Endothelial cell of umbilical vein (primary cell): ENCODE measurements at regions not wholly inside any gene's neighbourhood (a gene's known extent, or its start where the extent isn't known, plus 50 kb on each side); places are given as distances from the start of the nearest gene placed in this dataset.

ENCODE experiments used
- BruUV-seq: library from RNA; stranded (reverse); fragments of 400-500 nt; replicated peaks from 2 replicates; lab custom pipeline; 2021; lab: Mats Ljungman, UMichigan
- CTCF ChIA-PET: fragments of 300-600, 350-600 bp; sonication (Branson Sonifier 250); formaldehyde crosslinking; loops from one replicate; lab custom pipeline; 2021; ENCODE audit warnings: antibody characterized with exemption, inconsistent platforms; lab: Charles Lee
- POLR2A ChIA-PET: fragments of 300-600, 350-600 bp; sonication (Branson Sonifier 250); formaldehyde crosslinking; loops from one replicate; lab custom pipeline; 2021; ENCODE audit warnings: antibody characterized with exemption, inconsistent platforms; lab: Charles Lee
- DNase-seq: peaks from one replicate; pipeline ENCODE4 v3.0.0-alpha.2; 2011; ENCODE audit warnings: low read depth, low spot score
- FAIRE-seq: peaks from 2 replicates; lab custom pipeline; 2011; peaks lifted over from hg19 to GRCh38; lab: Jason Lieb, UNC
- H2AFZ ChIP-seq: 2 replicates; pipeline ENCODE4 v1.6.0; 2012; ENCODE audit warnings: low read depth, low read length, control low read depth, inconsistent platforms
- H3K27ac ChIP-seq: 2 replicates; pipeline ENCODE4 v1.5.1; 2011; ENCODE audit warnings: low read depth, mild to moderate bottlenecking, control low read depth, low read length, moderate library complexity; ENCODE audit not compliant: insufficient read depth
- H3K27me3 ChIP-seq, 2 experiments: 2 replicates each; pipeline versions ENCODE4 v1.6.0 to v1.6.1; 2011; ENCODE audit warnings: low read length in 2 of 2, mixed read lengths in 1 of 2; ENCODE audit not compliant: control insufficient read depth in 2 of 2, insufficient read depth in 2 of 2
- H3K36me3 ChIP-seq, 2 experiments: 2 replicates in 1 of 2; 3 replicates in 1 of 2; pipeline ENCODE4 v1.5.1; 2011; ENCODE audit warnings: low read length in 2 of 2, mild to moderate bottlenecking in 1 of 2, moderate library complexity in 1 of 2; ENCODE audit not compliant: control insufficient read depth in 2 of 2, insufficient read depth in 2 of 2; ENCODE audit errors: extremely low read depth in 1 of 2
- H3K4me1 ChIP-seq: 3 replicates; pipeline ENCODE4 v1.5.1; 2011; ENCODE audit warnings: mild to moderate bottlenecking, low read length; ENCODE audit not compliant: control insufficient read depth, insufficient read depth; ENCODE audit errors: extremely low read depth
- H3K4me2 ChIP-seq: 2 replicates; pipeline ENCODE4 v1.6.1; 2011; ENCODE audit warnings: low read length, control low read depth, mixed read lengths; ENCODE audit not compliant: insufficient read depth
- H3K4me3 ChIP-seq, 3 experiments: fragments of 200-600 bp in 1 of 3; sonication (generic), shearing (Covaris generic) in 1 of 3; replicated peaks in 1 of 3; 2 replicates each; pipeline ENCODE4 v1.5.1; 2011 to 2016; ENCODE audit warnings: control low read depth in 3 of 3, low read length in 3 of 3, mild to moderate bottlenecking in 2 of 3, inconsistent platforms in 1 of 3, low read depth in 1 of 3, moderate library complexity in 1 of 3; ENCODE audit not compliant: insufficient read depth in 1 of 3
- H3K79me2 ChIP-seq: 2 replicates; pipeline ENCODE4 v1.6.0; 2012; ENCODE audit warnings: low read length, inconsistent platforms; ENCODE audit not compliant: control insufficient read depth, insufficient read depth
- H3K9ac ChIP-seq: replicated peaks from 2 replicates; pipeline ENCODE3; 2011; ENCODE audit warnings: low read length, control low read depth; ENCODE audit not compliant: insufficient read depth; ENCODE audit errors: extremely low read depth
- H3K9me1 ChIP-seq: replicated peaks from 3 replicates; pipeline ENCODE4 v1.6.0; 2011; ENCODE audit warnings: mild to moderate bottlenecking, low read length; ENCODE audit not compliant: control insufficient read depth, insufficient read depth; ENCODE audit errors: extremely low read depth
- H3K9me3 ChIP-seq: replicated peaks from 2 replicates; pipeline ENCODE4 v1.5.1; 2012; ENCODE audit warnings: low read length, inconsistent platforms; ENCODE audit not compliant: control insufficient read depth, insufficient read depth
- H4K20me1 ChIP-seq: replicated peaks from 2 replicates; pipeline ENCODE3; 2011; ENCODE audit warnings: mild to moderate bottlenecking, low read length; ENCODE audit not compliant: control insufficient read depth, insufficient read depth; ENCODE audit errors: extremely low read depth
- EZH2 ChIP-seq: IDR thresholded peaks from 2 replicates; pipeline ENCODE4 v1.6.1; 2012; ENCODE audit warnings: borderline replicate concordance, low read depth, mild to moderate bottlenecking, moderate library complexity, low read length, inconsistent platforms; ENCODE audit not compliant: severe bottlenecking
- FOS ChIP-seq: IDR thresholded peaks from 2 replicates; pipeline ENCODE4 v1.6.1; 2011; ENCODE audit warnings: mild to moderate bottlenecking, low read length, moderate library complexity, borderline replicate concordance; ENCODE audit not compliant: insufficient read depth
- GATA2 ChIP-seq: IDR thresholded peaks from 2 replicates; pipeline ENCODE4 v1.7.0; 2011; ENCODE audit warnings: low read depth, mild to moderate bottlenecking, moderate library complexity, mixed read lengths, low read length; ENCODE audit not compliant: insufficient read length, insufficient read depth
- JUN ChIP-seq: IDR thresholded peaks from 2 replicates; pipeline ENCODE4 v1.6.1; 2011; ENCODE audit warnings: borderline replicate concordance, low read depth; ENCODE audit not compliant: insufficient read length, insufficient read depth
- MYC ChIP-seq: IDR thresholded peaks from one replicate; pipeline ENCODE4 v1.6.1; 2011; ENCODE audit warnings: mild to moderate bottlenecking, low read depth, low read length
- POLR2A ChIP-seq: IDR thresholded peaks from 2 replicates; pipeline ENCODE4 v1.6.1; 2012; ENCODE audit warnings: low read depth, mild to moderate bottlenecking, control low read depth, low read length
- POLR2AphosphoS5 ChIP-seq: IDR thresholded peaks from 2 replicates; pipeline ENCODE4 v1.6.1; 2012; ENCODE audit warnings: low read depth, mild to moderate bottlenecking, control low read depth, low read length, moderate library complexity; ENCODE audit not compliant: insufficient read depth
- dilution Hi-C: fragments of 300-500 bp; cut with MboI; formaldehyde crosslinking; loops from one replicate; pipeline ENCODE4 v1.15.0; 2019; ENCODE audit warnings: low sequenced_read_pairs; ENCODE audit not compliant: extremely low pct_ligation_motif_present
- intact Hi-C: fragments of 100-400 bp; cut with micrococcal nuclease; formaldehyde crosslinking; loops from one replicate; pipeline ENCODE4 v1.10.0; 2022
- TF ChIP-seq, protein P1 (sequence below): IDR thresholded peaks from 2 replicates; pipeline ENCODE4 v1.6.1; 2011; ENCODE audit not compliant: insufficient read depth, insufficient read length
- TF ChIP-seq, protein P2 (sequence below), 2 donors: IDR thresholded peaks; 1 replicate in 1 of 2; 2 replicates in 1 of 2; pipeline ENCODE4 v1.5.1; 2011; ENCODE audit warnings: low read length in 2 of 2, mild to moderate bottlenecking in 2 of 2, moderate library complexity in 2 of 2, control low read depth in 1 of 2, inconsistent platforms in 1 of 2, low read depth in 1 of 2; ENCODE audit not compliant: insufficient read depth in 1 of 2; ENCODE audit errors: extremely low read depth in 1 of 2

DNA sequence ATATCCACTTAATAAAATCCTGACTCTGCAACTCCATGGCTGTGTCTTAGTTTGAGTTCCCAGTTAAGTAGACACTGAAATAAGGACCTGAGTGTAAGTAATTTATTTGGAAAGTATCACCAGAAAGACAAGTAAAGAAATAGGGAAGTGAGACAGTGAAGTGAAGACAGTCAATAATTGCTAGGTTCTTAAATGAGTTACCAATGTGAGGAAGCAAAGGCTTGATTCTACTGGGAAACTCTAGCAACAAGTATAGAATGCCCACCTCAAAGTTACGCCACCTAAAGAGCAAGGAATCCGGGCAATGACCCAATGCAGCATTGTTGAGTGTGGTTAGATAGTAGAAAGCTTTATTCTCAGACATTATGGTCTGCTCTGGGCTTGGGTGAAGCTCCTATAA, 383.9 kb downstream of the TLR4 start:
- FAIRE-seq (no peak), DNase-seq (no peak)
- Histone ChIP-seq H3K27ac (no peak overlapping the region), H3K9me1 (no peaks in the 10 kb centered on the region), H3K4me3 (no peak overlapping the region), H3K27me3 (no peaks in the 10 kb centered on the region), H2AFZ (no peak overlapping the region), H3K4me1 (no peaks in the 10 kb centered on the region), H3K9ac (no peak overlapping the region), H3K9me3 (peaks cover 2% of the 10 kb centered on the region), H4K20me1 (no peaks in the 10 kb centered on the region), H3K36me3 (no peaks in the 10 kb centered on the region), H3K79me2 (no peaks in the 10 kb centered on the region), H3K4me2 (no peak overlapping the region)
- ChIA-PET CTCF (no interaction called here), POLR2A (no interaction called here)
- intact Hi-C loops, result no loop called here
- dilution Hi-C loops, result no loop called here
- BruUV-seq, result no TSS peak
- TF ChIP-seq MYC (no peak), POLR2A (no peak), FOS (no peak), GATA2 (no peak)

DNA sequence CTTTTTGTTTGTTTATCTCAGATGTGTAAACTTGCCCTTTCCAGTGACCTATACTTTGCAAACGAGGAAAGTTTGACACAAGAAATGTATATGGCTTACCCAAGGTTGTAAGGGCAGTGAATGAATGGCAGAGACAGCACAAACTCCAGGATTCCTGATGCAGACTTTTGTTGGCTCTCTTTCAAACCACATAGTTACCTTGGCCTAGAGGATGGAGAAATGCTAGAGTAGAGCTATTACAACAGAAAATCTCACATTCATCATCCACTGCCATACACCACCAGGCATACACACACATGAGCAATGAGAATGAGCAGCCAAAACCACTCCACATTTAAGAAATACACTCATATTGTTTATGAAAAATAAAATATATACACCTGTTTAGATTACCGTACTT, 387.0 kb downstream of the TLR4 start:
- Histone ChIP-seq H2AFZ (no peak overlapping the region), H3K27me3 (no peaks in the 10 kb centered on the region), H3K79me2 (no peaks in the 10 kb centered on the region), H3K27ac (no peak overlapping the region), H4K20me1 (no peaks in the 10 kb centered on the region), H3K4me1 (no peaks in the 10 kb centered on the region), H3K4me2 (no peak overlapping the region), H3K4me3 (no peak overlapping the region), H3K36me3 (no peaks in the 10 kb centered on the region), H3K9ac (no peak overlapping the region), H3K9me1 (no peaks in the 10 kb centered on the region), H3K9me3 (peaks cover 2% of the 10 kb centered on the region)
- ChIA-PET CTCF (no interaction called here), POLR2A (no interaction called here)
- no TSS peak for BruUV-seq
- intact Hi-C loops, result no loop called here
- dilution Hi-C loops, result no loop called here
- FAIRE-seq (no peak), DNase-seq (no peak)
- TF ChIP-seq JUN (no peak), POLR2A (no peak), MYC (no peak), GATA2 (no peak), FOS (no peak), POLR2AphosphoS5 (no peak), EZH2 (no peak)
- TF ChIP-seq, protein P1, sequence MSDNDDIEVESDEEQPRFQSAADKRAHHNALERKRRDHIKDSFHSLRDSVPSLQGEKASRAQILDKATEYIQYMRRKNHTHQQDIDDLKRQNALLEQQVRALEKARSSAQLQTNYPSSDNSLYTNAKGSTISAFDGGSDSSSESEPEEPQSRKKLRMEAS, result no peak
- TF ChIP-seq, protein P2, sequence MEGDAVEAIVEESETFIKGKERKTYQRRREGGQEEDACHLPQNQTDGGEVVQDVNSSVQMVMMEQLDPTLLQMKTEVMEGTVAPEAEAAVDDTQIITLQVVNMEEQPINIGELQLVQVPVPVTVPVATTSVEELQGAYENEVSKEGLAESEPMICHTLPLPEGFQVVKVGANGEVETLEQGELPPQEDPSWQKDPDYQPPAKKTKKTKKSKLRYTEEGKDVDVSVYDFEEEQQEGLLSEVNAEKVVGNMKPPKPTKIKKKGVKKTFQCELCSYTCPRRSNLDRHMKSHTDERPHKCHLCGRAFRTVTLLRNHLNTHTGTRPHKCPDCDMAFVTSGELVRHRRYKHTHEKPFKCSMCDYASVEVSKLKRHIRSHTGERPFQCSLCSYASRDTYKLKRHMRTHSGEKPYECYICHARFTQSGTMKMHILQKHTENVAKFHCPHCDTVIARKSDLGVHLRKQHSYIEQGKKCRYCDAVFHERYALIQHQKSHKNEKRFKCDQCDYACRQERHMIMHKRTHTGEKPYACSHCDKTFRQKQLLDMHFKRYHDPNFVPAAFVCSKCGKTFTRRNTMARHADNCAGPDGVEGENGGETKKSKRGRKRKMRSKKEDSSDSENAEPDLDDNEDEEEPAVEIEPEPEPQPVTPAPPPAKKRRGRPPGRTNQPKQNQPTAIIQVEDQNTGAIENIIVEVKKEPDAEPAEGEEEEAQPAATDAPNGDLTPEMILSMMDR (IDR thresholded peaks at IDR 0.05; ENCODE audit: extremely low read depth in 1 of 2, insufficient read depth in 1 of 2, low read depth in 1 of 2, low read length in 2 of 2), result no peak
